Esophagus mucosa (tissue), 1 donor: ENCODE measurements at regions not wholly inside any gene's neighbourhood (a gene's known extent, or its start where the extent isn't known, plus 50 kb on each side); places are given as distances from the start of the nearest gene placed in this dataset.

Experiments
- ATAC-seq: fragments of 200-7000 bp; cut with Tn5 transposase; one replicate; pipeline ENCODE4 v1.9.1; 2020
- donor health status: DM: yes; HTN: yes; CAD: no.

DNA sequence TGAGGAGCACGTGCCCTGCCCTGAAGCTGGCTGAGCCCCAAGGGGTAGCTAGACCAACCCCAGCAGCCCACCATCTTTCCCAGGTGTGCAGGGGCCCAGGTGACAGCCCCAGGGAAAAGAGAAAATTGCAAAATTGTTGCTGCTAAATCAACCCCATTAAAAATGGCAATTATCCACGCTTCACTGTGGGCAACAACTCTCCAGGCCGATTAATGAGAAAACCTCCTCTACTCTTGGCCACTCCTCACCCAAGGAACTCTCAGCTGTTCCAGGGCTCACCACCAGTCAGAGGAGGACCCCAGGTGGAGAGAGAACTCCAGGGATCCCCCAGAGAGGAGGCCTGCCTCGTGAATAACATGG lies 516.1 kb upstream of the MGMT start:
- ATAC-seq: no peak

DNA sequence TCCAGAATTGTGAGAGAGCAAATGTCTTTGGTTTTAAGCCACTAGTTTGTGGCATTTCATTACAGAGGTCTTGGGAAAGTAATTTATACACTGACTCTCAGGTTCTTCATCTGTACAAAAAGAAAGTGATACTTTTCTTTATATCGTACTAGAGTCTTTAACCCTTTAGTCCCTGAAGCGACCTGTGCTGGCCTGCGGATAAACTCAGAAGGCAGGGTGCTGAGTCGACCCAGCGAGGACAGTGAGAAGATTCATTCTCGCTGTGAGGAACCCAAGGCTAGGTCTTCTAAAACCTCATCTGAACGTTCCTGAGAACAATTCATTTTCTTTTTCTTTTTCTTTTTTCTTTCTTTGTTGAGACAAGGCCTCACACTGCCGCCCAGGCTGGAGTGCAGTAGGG lies 514.2 kb upstream of the MGMT start:
- ATAC-seq: no peak

GRCh38 chr10:128956149-128956548 lies 510.9 kb upstream of the MGMT start:
- ATAC-seq: no peak

GRCh38 chr10:128957221-128957620 lies 509.8 kb upstream of the MGMT start:
- no peak for ATAC-seq

DNA sequence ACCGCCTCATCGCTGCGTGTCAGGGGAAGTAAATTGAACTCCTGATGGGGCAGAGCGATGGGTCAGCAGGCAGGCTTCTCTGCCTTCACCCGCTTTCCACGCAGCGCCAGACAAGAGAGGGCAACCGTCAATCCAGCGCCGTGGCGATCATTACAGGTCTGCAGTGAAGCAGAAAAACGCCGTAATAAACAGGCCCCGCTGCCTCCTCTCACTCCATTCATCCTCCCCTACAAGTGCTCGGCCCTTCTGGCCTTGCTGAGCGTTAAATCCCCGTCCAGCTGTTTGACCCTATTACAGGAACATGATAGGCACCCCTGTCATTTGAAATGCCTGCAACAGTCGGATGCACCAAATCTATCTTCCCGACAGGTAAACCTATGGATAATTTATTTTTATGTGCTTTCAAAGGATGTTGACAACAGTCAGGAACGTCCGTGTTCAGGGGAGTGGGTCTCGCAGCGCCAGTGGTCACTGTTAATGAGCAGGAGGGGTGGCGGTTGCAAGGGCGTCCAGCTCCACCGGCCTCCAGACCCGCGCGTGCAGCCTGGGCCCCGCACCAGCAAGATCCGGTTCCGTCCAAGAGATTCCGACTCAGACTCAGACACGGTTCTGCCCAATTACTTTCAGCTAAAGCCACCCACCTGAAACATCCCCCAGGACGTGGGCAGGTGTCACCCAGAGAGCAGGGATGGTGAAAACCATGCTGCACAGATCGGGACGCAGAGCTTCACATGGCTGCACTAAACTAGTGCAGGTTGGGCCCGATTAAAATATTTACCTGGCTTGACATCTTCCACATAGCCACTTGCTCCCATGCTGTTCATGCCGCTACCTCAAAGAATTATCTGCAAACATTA lies 508.0 kb upstream of the MGMT start:
- ATAC-seq: no peak

- no peak for ATAC-seq
Observed at GRCh38 chr10:128959746-128960145, 507.3 kb upstream of the MGMT start.

- ATAC-seq: no peak
Observed at GRCh38 chr10:128960517-128960916, 506.5 kb upstream of the MGMT start.

GRCh38 chr10:128962182-128962581 lies 504.9 kb upstream of the MGMT start:
- ATAC-seq: no peak

GRCh38 chr10:128963211-128964099 lies 503.6 kb upstream of the MGMT start:
- no peak for ATAC-seq

- ATAC-seq: no peak
Observed at GRCh38 chr10:128964100-128964403, 503.0 kb upstream of the MGMT start.

- ATAC-seq: no peak
Observed at GRCh38 chr10:128967980-128968756, 498.9 kb upstream of the MGMT start.

DNA sequence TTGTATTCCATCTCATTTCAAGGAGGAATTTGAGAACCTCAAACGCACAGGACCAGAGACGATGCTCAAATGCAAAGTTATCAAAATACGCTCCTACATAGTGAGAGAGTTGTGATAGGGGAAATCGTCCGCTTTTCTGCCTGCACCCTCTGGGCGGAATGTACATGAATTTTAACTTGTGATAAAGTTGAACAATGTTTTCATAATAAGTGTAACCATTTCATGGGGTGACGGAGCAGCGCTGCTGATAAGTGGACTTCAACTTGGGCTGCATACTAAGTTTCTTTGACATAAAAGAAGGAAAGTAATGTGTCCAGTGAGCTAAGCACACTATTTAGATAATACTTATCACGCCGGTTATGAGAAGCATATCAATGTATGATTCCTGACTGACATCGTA lies 497.5 kb upstream of the MGMT start:
- no peak for ATAC-seq

DNA sequence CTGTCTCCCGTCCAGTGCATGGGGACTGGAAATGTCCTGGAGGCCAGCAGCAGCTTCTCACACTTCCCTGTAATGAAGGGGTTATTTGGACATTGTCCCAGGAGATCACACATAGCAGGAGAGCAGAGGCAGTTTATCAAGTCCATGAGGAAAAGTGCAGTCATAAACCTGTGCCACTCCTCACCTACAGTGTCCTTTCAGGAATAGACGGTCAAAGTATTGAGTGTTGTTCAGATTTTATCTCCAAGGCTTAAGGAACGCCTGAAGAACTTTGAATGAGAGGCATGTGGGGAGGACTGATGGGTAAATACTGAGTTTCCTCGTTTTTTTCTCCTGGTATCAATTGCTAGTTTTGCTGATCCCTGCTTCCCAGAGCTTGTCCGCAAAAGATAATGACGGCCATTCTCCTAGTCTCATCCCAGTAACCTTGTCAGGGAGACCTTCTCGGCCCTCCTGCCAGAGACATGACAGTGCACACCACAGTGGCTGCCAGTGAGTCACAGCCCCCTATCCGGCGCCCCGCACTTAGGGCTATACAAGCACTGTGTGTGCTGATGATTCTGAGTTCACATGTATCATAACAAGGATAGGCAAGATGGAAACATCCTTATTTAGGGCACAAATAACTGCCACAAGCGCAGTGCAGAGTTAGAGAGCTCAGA lies 495.5 kb upstream of the MGMT start:
- ATAC-seq: no peak

DNA sequence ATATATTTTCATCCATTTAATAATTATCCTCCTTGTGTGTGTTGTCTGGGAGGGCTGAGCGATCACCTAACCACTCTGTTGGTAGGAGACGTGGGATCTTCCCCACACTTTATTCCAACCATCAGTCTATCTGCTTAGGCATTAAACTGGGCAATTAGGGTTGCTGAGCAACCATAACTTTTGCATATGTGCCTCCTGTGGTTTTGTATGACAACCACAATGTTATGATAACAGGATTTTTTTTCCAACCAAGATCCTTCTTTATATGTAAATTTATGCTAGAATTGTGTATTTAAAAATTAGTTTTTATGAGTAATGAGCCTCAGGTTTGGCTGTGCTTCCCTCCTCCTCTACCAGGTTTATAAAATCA lies 495.0 kb upstream of the MGMT start:
- ATAC-seq: no peak

DNA sequence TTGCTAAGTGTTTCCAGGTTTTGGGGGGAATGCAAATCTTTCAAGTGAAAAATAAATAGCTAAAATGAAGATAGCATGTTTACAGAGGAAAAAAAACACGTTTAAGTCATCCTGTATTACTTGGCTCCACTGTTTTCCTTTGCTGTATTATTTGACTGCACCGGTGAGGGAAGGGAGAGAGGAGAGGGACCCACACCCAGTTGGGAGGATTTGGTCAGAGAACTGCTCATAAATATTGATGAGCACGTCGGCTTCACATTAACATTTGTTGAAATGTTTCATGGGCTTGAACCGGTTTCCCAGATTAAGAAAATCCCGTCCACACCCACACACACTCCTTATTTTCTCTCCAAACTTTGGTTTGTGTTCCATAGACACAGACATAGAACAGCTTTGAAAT lies 493.8 kb upstream of the MGMT start:
- no peak for ATAC-seq

- ATAC-seq: no peak
Observed at GRCh38 chr10:128976856-128977255, 490.2 kb upstream of the MGMT start.

GRCh38 chr10:128978211-128978610 lies 488.8 kb upstream of the MGMT start:
- ATAC-seq: no peak

DNA sequence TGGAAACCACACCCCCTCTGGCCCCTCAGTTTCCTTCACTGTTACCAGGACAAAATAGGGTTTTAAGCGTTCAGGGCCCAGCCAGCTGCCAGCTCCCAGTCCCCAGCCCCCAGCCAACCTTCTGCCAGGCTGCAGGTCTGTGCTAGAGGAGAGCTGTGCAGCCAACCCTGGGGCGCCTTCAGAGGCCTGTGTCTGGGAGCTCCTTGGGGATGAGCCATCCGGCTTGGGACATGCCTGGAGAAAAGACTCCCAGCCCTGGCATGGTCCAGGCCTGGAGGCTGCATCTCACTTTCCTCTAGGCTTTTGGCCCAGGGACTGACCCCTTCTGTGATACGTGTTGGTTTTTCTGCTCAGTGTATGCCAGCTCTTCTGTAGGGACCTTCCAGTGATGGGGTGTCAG lies 487.6 kb upstream of the MGMT start:
- no peak for ATAC-seq

GRCh38 chr10:128981251-128981650 lies 485.8 kb upstream of the MGMT start:
- no peak for ATAC-seq

DNA sequence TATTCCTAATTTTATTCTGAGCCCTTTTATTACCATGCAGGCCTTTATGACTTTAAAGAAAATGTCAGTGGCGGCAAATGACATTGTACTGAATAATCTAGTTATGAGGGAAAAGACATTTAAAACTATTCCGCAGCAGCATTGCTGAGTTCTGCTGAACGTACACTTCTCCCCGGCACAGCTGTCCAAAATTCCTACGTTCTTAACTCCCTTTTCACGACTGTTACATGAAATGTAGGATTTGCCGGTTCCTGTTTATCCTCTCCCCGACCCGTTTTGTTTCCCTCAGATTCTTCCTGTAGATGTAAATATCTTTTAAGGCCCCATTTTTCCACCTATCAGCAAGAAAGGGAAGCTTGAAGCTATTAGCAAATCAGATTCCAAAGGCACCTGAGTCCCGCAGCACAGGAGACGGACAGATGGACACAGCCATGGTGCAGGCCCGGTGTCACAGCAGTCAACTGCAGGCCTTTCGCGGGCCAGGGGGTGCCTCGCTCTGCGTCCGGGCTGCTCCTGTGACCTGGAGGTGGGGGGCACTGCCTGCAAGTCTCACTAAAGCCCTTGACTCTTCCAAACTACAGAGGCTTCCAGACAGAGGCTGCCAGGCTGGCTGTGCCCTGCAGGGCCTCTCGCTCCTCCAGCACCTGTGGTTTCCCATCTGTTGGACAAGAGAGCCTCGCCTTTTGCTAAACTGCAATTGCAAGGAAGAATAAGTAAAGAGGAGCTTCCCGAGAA lies 485.0 kb upstream of the MGMT start:
- no peak for ATAC-seq

- ATAC-seq: no peak
Observed at GRCh38 chr10:128982616-128982915, 484.5 kb upstream of the MGMT start.

DNA sequence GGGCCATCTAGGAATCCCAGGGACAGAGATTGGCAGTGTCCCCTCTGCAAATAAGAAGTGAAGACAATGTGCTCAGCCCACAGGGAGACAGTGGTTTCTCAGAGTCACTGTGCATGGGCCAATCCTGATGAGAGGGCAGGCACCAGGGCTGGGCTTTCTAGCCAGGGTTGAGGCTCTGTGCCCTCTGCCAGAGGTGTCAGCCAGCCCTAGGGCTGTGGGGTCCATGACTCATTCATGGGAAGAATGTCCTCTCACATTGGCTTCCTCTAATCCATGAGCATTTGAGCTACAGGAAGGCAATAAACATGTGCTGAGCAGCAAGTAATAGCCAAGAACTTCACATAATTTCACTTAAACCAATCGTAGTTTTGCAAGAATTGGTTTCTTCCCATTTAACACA lies 482.0 kb upstream of the MGMT start:
- ATAC-seq: no peak
